K562 (cell line): ENCODE measurements at regions not wholly inside any gene's neighbourhood (a gene's known extent, or its start where the extent isn't known, plus 50 kb on each side); places are given as distances from the start of the nearest gene placed in this dataset.

Source experiments
- CBX2 ChIP-seq: fragments of 200-600 bp; sonication (generic); IDR thresholded peaks from one replicate; pipeline ENCODE4 v1.6.1; 2012; ENCODE audit warnings: mild to moderate bottlenecking, low read length, inconsistent platforms; ENCODE audit not compliant: insufficient read depth, poor library complexity, severe bottlenecking
- CREM ChIP-seq: IDR thresholded peaks from 2 replicates; pipeline ENCODE4 v1.6.1; 2014; ENCODE audit warnings: antibody characterized with exemption, low read depth
- POU5F1 ChIP-seq: fragments of 150-350 bp; IDR thresholded peaks from 2 replicates; pipeline ENCODE4 v1.6.1; 2014; ENCODE audit warnings: borderline replicate concordance, low read length, low read depth, mild to moderate bottlenecking; ENCODE audit not compliant: partially characterized antibody
- SNIP1 ChIP-seq: fragments of 450-650 bp; IDR thresholded peaks from 2 replicates; pipeline ENCODE4 v1.7.1; 2017; ENCODE audit warnings: low read depth, mild to moderate bottlenecking
- TAF7 ChIP-seq: fragments of 450-650 bp; IDR thresholded peaks from 2 replicates; pipeline ENCODE4 v1.6.1; 2016; ENCODE audit warnings: missing genetic modification characterization, missing compliant biosample characterization
- ZNF140 ChIP-seq: fragments of 250-450 bp; sonication (Bioruptor Pico); IDR thresholded peaks from 2 replicates; pipeline ENCODE4 v1.8.0; 2021; ENCODE audit warnings: moderate library complexity, mild to moderate bottlenecking, inconsistent platforms

DNA sequence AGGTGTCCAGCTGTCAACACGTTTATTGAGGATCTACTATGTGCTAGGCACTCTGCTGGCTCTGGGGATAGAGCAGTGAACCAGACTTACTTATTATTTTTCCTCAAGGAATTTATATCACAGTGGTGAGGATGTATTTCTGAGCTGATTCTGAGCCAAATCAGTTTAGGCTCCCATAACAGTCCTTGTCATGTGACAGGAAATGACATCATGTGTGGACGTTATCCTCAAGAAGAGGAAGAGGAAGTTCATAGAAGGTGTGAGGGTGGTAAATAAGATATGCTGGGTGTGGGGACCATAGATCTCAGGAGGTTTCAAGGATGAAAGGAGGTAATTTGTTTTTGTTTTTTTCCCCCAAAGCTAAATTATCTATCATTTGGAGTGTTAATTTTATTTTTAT lies 873.5 kb upstream of the EEF2KMT start:
- TF ChIP-seq POU5F1 (no peak), CREM (no peak), CBX2 (no peak), TAF7 (tag) (no peak), SNIP1 (no peak), ZNF140 (no peak)
